Activated CD8-positive, alpha-beta memory T cell treated with anti-CD3 and anti-CD28 coated beads, Interleukin-2, amount 10 ng/mL, durations not matched to agents 7 days and 5 days (primary cell): ENCODE measurements at regions not wholly inside any gene's neighbourhood (a gene's known extent, or its start where the extent isn't known, plus 50 kb on each side); places are given as distances from the start of the nearest gene placed in this dataset.
"Not testable (repeated sequence)": the region's sequence is repeated elsewhere in the genome, so short reads cannot be mapped to it uniquely, and the experiment has no call there.

ENCODE experiments used
- ATAC-seq: fragments of 150-1000 bp; cut with Tn5 transposase; one replicate; pipeline ENCODE4 v1.10.0; 2021; ENCODE audit warnings: moderate library complexity
- CTCF ChIA-PET: fragments of 350-600 bp; sonication (Branson Sonifier 250); formaldehyde crosslinking; loops from one replicate; lab custom pipeline; 2021; ENCODE audit warnings: antibody characterized with exemption; lab: Charles Lee
- DNase-seq: peaks from one replicate; pipeline ENCODE4 v3.0.0-alpha.2; 2020
- H3K27ac Mint-ChIP-seq: one replicate; pipeline ENCODE4 v1.8.0; 2021; ENCODE audit warnings: mild to moderate bottlenecking, mixed read lengths
- H3K27me3 Mint-ChIP-seq: one replicate; pipeline ENCODE4 v1.8.0; 2021; ENCODE audit warnings: mixed read lengths
- H3K36me3 Mint-ChIP-seq: one replicate; pipeline ENCODE4 v1.8.0; 2021; ENCODE audit warnings: mild to moderate bottlenecking, mixed read lengths
- H3K4me1 Mint-ChIP-seq: one replicate; pipeline ENCODE4 v1.8.0; 2021; ENCODE audit warnings: mixed read lengths
- H3K4me3 Mint-ChIP-seq: one replicate; pipeline ENCODE4 v1.8.0; 2021; ENCODE audit warnings: mild to moderate bottlenecking, moderate library complexity, mixed read lengths
- H3K9me3 Mint-ChIP-seq: one replicate; pipeline ENCODE4 v1.8.0; 2022; ENCODE audit warnings: low read depth, mixed read lengths

DNA sequence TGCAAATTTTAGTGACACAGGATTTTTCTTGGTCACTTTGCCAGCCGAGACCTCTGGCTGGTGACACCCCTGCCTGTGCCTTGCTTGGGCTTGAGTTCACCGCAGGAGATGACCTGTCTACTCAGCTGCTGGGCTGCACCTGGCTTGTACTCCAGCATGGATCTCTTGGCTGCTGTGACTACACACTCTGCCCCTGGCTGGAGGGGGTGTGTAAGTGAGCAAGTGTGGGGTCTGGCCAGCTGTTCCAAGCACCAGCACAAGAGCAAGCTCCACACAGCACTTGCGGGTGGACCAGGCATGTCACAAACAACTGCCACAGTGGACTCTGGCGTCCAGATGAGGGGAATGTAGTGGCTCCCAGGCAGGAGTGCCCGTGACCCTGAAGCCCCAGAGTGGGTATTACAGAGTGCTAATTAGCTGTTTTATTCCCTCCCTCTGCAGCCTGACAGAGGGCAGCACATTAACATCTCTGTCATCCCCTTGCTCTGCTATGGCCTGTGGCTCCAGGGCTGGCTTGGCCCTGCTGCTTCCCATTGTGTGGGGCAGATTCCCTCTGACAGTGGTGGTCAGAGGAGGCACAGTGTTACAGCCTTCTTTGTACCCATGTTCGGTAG lies 1387.2 kb downstream of the OLFM4 start:
- no peak for DNase-seq
- Mint-ChIP-seq H3K36me3 (no peaks in the 10 kb centered on the region), H3K27ac (no peak overlapping the region), H3K4me3 (no peak overlapping the region), H3K4me1 (no peaks in the 10 kb centered on the region), H3K27me3 (no peaks in the 10 kb centered on the region), H3K9me3 (peaks cover 7% of the 10 kb centered on the region)
- ATAC-seq, result no peak
- CTCF ChIA-PET, result no interaction called here

DNA sequence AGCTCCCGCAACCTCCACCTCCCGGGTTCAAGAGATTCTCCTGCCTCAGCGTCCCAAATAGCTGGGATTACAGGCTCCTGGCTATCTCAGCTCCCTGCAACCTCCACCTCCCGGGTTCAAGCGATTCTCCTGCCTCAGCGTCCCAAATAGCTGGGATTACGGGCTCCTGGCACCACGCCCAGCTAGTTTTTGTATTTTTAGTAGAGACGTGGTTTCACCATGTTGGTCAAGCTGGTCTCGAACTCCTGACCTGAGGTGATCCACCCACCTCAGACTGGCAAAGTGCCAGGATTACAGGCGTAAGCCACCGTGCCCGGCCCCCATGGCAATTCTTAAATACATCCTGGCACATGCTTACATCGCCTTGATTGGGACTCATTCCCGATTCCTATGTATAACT lies 1394.3 kb downstream of the OLFM4 start:
- H3K4me1 Mint-ChIP-seq, CTCF ChIA-PET, H3K27me3 Mint-ChIP-seq, H3K9me3 Mint-ChIP-seq, H3K36me3 Mint-ChIP-seq, DNase-seq, H3K27ac Mint-ChIP-seq, H3K4me3 Mint-ChIP-seq, ATAC-seq: not testable (repeated sequence)

- no peak for ATAC-seq
- DNase-seq, result no peak
- no peaks in the 10 kb centered on the region for H3K4me1 Mint-ChIP-seq
- H3K27me3 Mint-ChIP-seq, result no peaks in the 10 kb centered on the region
- H3K9me3 Mint-ChIP-seq, result peaks cover 5% of the 10 kb centered on the region
- CTCF ChIA-PET, result no interaction called here
- H3K36me3 Mint-ChIP-seq, result no peaks in the 10 kb centered on the region
- no peak overlapping the region for H3K27ac Mint-ChIP-seq
- H3K4me3 Mint-ChIP-seq, result no peak overlapping the region
Measured at GRCh38 chr13:54424344-54424743, 1395.7 kb downstream of the OLFM4 start.

DNA sequence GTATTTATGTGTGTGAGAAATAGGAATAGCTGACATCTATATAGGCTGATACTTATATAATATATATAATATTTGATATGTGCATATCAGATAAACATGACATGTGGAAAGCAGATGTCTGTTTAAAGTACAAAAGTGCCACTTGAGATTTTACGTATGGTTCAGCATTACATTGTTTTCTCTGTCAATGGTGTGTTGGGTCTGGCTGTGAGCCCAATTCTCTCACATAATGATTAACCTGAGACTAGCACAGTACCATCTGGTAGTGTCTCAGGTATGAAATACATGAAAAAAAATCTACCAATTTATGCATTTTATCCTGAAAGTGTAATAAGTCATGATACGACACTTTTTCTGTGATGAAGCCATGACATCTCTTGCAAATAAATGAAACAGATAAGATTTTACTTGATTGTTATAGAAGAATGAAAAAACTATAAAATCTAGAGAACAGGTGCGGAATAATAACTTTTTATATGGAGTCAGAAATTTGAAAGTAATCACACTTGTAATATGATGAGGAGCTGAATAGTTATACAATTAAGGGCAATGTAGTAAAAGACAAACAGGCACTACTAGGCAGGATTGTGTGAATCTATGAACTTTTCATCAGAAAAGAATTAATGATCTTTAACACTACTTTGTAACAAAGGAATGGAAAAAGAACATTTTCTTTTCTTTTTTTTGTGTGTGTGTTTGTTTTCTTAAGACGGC lies 1405.0 kb downstream of the OLFM4 start:
- no peaks in the 10 kb centered on the region for H3K27me3 Mint-ChIP-seq
- no peak for ATAC-seq
- no peaks in the 10 kb centered on the region for H3K4me1 Mint-ChIP-seq
- CTCF ChIA-PET, result no interaction called here
- H3K36me3 Mint-ChIP-seq, result no peaks in the 10 kb centered on the region
- no peak for DNase-seq
- peaks cover 4% of the 10 kb centered on the region for H3K9me3 Mint-ChIP-seq
- no peak overlapping the region for H3K4me3 Mint-ChIP-seq
- no peak overlapping the region for H3K27ac Mint-ChIP-seq

- DNase-seq, CTCF ChIA-PET, ATAC-seq, H3K4me3 Mint-ChIP-seq, H3K27me3 Mint-ChIP-seq, H3K4me1 Mint-ChIP-seq, H3K27ac Mint-ChIP-seq, H3K9me3 Mint-ChIP-seq, H3K36me3 Mint-ChIP-seq: not testable (repeated sequence)
Measured at GRCh38 chr13:54440853-54441400, 1412.3 kb downstream of the OLFM4 start.

DNA sequence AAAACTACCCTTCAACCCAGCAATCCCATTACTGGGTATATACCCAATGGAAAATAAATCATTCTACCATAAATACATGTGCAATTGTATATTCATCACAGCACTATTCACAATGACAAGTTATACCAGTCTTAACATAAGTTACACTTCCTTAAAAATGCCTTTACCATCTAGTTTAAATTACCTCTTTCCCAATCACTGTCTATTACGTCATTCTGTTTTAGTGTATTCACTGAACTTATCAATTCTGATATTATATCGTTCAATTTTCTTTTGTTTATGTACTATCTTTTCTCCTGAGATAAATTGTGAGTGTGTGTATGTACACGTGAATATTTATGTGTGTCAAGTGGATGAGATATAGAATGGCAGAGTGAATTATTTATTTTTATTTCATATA lies 1416.8 kb downstream of the OLFM4 start:
- CTCF ChIA-PET, result no interaction called here
- DNase-seq, result no peak
- no peak for ATAC-seq
- Mint-ChIP-seq H3K36me3 (no peaks in the 10 kb centered on the region), H3K4me3 (no peak overlapping the region), H3K4me1 (no peaks in the 10 kb centered on the region), H3K27me3 (no peaks in the 10 kb centered on the region), H3K9me3 (peaks cover 11% of the 10 kb centered on the region), H3K27ac (no peak overlapping the region)

- Mint-ChIP-seq H3K36me3 (no peaks in the 10 kb centered on the region), H3K27ac (no peak overlapping the region), H3K9me3 (peaks cover 13% of the 10 kb centered on the region), H3K4me1 (no peaks in the 10 kb centered on the region), H3K4me3 (no peak overlapping the region), H3K27me3 (no peaks in the 10 kb centered on the region)
- ATAC-seq (no peak), DNase-seq (no peak)
- CTCF ChIA-PET, result no interaction called here
Measured at GRCh38 chr13:54445865-54446264, 1417.3 kb downstream of the OLFM4 start.

DNA sequence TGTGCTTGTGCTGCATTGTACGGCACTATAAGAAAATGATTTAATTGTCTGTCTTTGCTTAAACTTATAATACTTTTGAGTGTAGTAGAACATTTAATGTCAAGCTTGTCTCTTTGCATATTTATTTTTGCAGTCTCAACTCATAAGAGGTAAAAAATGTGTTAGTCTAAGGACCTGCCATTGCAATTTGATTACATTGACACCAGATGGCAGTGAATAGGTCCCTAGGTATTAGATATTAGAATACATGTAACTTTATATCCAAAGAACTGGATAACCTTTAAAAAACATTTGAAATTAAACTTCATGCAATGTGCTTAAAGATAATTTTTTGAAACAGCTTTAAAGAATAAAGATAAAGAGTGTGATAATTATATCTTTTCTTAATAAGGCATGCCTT lies 1421.3 kb downstream of the OLFM4 start:
- H3K4me1 Mint-ChIP-seq, result no peaks in the 10 kb centered on the region
- ATAC-seq, result no peak
- no peak overlapping the region for H3K4me3 Mint-ChIP-seq
- no peaks in the 10 kb centered on the region for H3K27me3 Mint-ChIP-seq
- no peak overlapping the region for H3K27ac Mint-ChIP-seq
- DNase-seq, result no peak
- H3K36me3 Mint-ChIP-seq, result no peaks in the 10 kb centered on the region
- peaks cover 14% of the 10 kb centered on the region for H3K9me3 Mint-ChIP-seq
- CTCF ChIA-PET, result no interaction called here

DNA sequence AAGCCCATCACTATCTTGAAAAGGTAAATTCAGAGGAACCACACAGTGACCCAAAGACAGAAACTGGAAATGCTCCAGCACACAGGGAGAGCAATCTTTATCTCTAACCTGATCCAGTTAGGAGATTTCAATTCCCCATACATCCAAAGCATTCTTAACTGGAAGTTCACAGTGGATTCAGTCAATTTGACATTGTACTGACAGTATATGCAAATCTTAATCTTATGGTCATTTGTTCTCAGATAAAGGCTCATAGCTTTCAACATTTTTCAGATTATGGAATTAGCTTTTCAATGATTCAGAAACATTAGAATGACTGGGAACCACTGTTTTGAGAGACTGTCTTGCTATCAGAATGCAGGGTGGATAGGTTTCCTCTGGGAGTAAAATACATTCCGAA lies 1455.6 kb downstream of the OLFM4 start:
- no peaks in the 10 kb centered on the region for H3K36me3 Mint-ChIP-seq

DNA sequence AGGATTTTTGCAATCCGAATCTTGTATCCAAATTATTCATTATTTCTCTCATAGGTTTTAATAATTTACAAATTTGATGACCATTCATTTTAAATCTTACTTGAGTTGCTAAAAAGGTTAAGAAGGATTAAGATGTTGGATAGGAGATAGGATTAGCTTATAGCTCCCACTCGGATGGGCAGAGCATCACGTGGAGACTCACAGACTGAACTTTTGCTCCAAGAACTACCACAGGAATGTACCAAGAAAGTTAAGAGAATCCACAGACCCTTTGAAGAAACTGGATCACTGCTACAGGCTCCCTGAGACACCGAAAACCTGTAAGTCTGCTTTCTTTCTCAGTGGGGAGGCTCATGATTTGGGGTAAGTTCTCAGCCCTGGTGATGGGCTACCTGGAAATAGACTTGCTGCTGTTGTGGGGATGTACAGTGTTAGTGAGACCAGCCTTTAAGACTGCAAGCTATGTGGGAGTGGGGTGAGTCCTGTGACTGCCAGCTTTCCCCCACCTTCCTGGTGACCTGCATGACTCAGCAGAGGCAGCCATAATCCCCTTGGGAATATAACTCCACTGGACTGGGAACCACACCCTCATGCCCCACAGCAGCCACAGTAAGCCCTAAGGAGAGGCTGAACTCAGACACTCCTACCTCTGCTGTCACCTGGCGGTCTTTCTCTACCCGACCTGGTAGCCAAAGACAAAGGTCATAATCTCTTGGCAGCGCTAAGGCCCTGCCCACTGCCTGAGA lies 1458.0 kb downstream of the OLFM4 start:
- DNase-seq (no peak), ATAC-seq (no peak)
- Mint-ChIP-seq H3K27me3 (no peaks in the 10 kb centered on the region), H3K9me3 (peaks cover 13% of the 10 kb centered on the region), H3K27ac (no peak overlapping the region), H3K36me3 (no peaks in the 10 kb centered on the region), H3K4me1 (no peaks in the 10 kb centered on the region), H3K4me3 (no peak overlapping the region)
- CTCF ChIA-PET, result no interaction called here

More for the DNA sequence above, 1455.6 kb downstream of the OLFM4 start:
- no peaks in the 10 kb centered on the region for H3K4me1 Mint-ChIP-seq
- DNase-seq (no peak), ATAC-seq (no peak)
- H3K9me3 Mint-ChIP-seq, result peaks cover 9% of the 10 kb centered on the region
- no peaks in the 10 kb centered on the region for H3K27me3 Mint-ChIP-seq
- no peak overlapping the region for H3K27ac Mint-ChIP-seq
- CTCF ChIA-PET, result no interaction called here
- no peak overlapping the region for H3K4me3 Mint-ChIP-seq

DNA sequence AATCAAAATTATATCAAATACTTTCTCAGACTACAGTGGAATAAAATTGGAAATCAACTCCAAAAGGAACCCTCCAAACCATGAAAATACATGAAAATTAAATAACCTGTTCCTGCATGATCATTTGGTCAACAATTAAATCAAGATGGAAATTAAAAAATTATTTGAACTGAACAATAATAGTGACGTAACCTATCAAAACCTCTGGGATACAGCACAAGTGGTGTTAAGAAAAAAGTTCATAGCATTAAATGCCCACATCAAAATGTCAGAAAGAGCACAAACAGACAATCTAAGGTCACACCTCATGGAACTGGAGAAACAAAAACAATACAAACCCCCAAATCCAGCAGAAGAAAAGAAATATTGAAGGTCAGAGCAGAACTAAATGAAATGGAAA lies 1460.7 kb downstream of the OLFM4 start:
- CTCF ChIA-PET, result no interaction called here
- DNase-seq (no peak), ATAC-seq (no peak)
- H3K27me3 Mint-ChIP-seq, result no peaks in the 10 kb centered on the region
- H3K9me3 Mint-ChIP-seq, result peaks cover 13% of the 10 kb centered on the region
- H3K4me3 Mint-ChIP-seq, result no peak overlapping the region
- no peaks in the 10 kb centered on the region for H3K36me3 Mint-ChIP-seq
- H3K27ac Mint-ChIP-seq, result no peak overlapping the region
- no peaks in the 10 kb centered on the region for H3K4me1 Mint-ChIP-seq

- H3K36me3 Mint-ChIP-seq, result no peaks in the 10 kb centered on the region
- no peak overlapping the region for H3K27ac Mint-ChIP-seq
Measured at GRCh38 chr13:54492995-54493394, 1464.4 kb downstream of the OLFM4 start.

GRCh38 chr13:54511366-54511765 lies 1482.8 kb downstream of the OLFM4 start:
- no peak for ATAC-seq
- H3K27ac Mint-ChIP-seq, result no peak overlapping the region
- DNase-seq, result no peak
- CTCF ChIA-PET, result no interaction called here
- H3K4me3 Mint-ChIP-seq, result no peak overlapping the region
- no peaks in the 10 kb centered on the region for H3K27me3 Mint-ChIP-seq
- no peaks in the 10 kb centered on the region for H3K4me1 Mint-ChIP-seq
- peaks cover 8% of the 10 kb centered on the region for H3K9me3 Mint-ChIP-seq
- H3K36me3 Mint-ChIP-seq, result no peaks in the 10 kb centered on the region

More at GRCh38 chr13:54492995-54493394, 1464.4 kb downstream of the OLFM4 start:
- Mint-ChIP-seq H3K4me3 (no peak overlapping the region), H3K27me3 (no peaks in the 10 kb centered on the region), H3K9me3 (peaks cover 6% of the 10 kb centered on the region), H3K4me1 (no peaks in the 10 kb centered on the region)
- no peak for DNase-seq
- CTCF ChIA-PET, result no interaction called here
- no peak for ATAC-seq

DNA sequence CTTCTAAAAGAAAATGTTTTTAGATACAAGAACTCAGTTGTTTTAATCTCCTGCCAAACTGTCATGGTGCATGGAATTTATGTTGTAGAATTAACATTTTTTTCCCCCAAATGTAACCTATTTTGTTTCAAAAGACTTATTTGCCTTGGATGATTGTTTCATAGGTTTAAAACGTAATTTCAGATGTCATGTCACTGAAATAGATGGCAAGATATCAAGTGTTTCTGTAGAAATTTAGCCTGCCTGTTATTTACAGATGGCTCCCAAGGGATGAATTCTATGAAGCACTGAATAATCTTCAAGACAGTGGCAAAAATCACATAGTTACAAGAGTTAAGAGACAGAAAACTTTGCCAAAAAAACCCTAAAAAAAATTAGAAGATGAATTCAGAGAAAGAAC lies 1484.6 kb downstream of the OLFM4 start:
- CTCF ChIA-PET, result no interaction called here
- DNase-seq (no peak), ATAC-seq (no peak)
- Mint-ChIP-seq H3K27me3 (no peaks in the 10 kb centered on the region), H3K4me1 (no peaks in the 10 kb centered on the region), H3K4me3 (no peak overlapping the region), H3K27ac (no peak overlapping the region), H3K9me3 (peaks cover 6% of the 10 kb centered on the region), H3K36me3 (no peaks in the 10 kb centered on the region)
